Sigmoid colon (tissue), 3 donors: ENCODE measurements at regions not wholly inside any gene's neighbourhood (a gene's known extent, or its start where the extent isn't known, plus 50 kb on each side); places are given as distances from the start of the nearest gene placed in this dataset.

ENCODE experiments used
- CTCF ChIP-seq, 4 experiments: fragments of 450-650 bp in 3 of 4; fragments of 200-600 bp in 1 of 4; IDR thresholded peaks; one replicate each; pipeline ENCODE4 v1.5.1; 2016 to 2019; ENCODE audit warnings: antibody characterized with exemption in 4 of 4, mild to moderate bottlenecking in 3 of 4, moderate library complexity in 2 of 4
- POLR2A ChIP-seq, 2 donors: fragments of 450-650 bp; IDR thresholded peaks; one replicate each; pipeline ENCODE4 v1.6.1; 2016; ENCODE audit warnings: antibody characterized with exemption in 2 of 2, mild to moderate bottlenecking in 2 of 2, moderate library complexity in 2 of 2

DNA sequence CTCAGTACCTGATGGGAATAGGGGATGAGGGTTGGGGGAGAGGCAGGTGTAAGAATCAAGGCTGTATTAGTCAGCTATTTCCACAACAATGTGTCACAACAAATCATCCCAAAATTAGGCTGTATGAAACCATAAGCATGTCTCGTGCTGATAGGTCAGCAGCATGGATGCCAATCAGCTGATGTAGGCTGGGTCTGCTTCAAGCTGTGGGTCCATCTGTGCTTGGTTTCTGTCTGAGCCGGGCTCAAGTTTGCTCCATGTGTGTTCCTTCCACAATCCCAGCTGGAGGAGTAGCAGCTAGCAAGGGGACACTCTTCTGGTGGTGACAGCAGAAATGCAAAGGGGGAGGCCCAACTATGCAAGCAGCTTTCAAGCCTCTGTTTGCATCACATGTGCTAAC lies 97.9 kb upstream of the ZNF746 start:
- no peak for TF ChIP-seq CTCF (IDR thresholded peaks at IDR 0.05)
- no peak for TF ChIP-seq POLR2A (IDR thresholded peaks at IDR 0.05)
